Stimulated activated CD4-positive, alpha-beta T cell treated with anti-CD3 and anti-CD28 coated beads, Interleukin-15, amount 100 ng/mL, for 24 hours (primary cell): ENCODE measurements at regions not wholly inside any gene's neighbourhood (a gene's known extent, or its start where the extent isn't known, plus 50 kb on each side); places are given as distances from the start of the nearest gene placed in this dataset.

Experiments used
- DNase-seq: peaks from one replicate; pipeline ENCODE4 v3.0.0-alpha.2; 2020

DNA sequence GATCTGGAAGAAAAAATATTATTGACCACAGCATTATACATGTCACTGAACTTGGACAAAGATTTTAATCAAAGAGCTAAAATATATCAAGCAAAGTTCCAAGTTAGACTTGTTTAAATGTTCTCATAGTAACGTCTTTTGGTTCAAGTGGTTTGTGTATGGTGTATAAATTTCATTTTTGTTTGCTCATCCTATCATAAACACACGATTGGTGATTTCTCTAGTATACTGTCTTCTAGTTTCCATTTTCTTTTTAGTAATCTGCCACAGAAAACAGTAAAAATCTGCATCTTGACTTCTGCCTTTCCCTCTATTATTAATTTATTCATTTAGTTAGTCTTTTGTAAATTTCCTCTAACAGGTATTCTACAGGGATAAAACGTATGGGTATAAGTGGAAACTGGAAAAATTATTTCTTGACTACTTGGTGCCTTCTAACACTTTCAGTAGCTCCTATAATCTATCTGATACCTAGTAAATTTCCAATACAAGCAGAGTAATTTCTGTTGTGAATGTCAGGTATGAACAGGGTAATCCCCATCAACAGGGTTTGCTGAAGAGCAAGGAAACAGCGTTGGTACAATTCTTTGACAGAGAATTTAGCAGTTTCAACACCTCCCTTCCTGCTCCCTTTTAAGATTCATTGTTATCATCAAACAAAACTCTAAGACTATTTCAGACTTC, 268.0 kb downstream of the PTPRC start:
- DNase-seq = no peak

GRCh38 chr1:198907423-198907746, 268.5 kb downstream of the PTPRC start:
- no peak for DNase-seq

GRCh38 chr1:198908995-198909394, 270.2 kb downstream of the PTPRC start:
- DNase-seq = no peak

DNA sequence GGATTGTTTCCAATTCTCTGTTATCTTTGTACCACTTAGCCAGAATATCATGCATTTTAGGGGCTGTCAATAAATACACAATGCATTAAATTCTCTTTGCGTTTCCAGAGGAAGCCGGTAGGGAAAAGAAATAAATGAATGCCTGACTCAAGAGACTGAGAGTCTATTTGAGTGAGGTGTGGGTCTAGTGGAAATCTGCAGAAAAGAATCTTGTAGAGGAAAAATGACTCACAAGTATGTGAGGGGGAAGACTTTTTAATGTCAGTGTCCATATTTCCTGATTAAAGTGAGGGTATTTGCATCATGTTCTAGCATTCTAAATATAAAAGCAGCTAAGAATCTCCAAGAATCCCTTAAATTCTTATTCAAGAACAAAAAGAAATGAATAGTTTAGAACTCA, 271.1 kb downstream of the PTPRC start:
- no peak for DNase-seq

GRCh38 chr1:198910816-198911215, 272.0 kb downstream of the PTPRC start:
- DNase-seq = no peak

DNA sequence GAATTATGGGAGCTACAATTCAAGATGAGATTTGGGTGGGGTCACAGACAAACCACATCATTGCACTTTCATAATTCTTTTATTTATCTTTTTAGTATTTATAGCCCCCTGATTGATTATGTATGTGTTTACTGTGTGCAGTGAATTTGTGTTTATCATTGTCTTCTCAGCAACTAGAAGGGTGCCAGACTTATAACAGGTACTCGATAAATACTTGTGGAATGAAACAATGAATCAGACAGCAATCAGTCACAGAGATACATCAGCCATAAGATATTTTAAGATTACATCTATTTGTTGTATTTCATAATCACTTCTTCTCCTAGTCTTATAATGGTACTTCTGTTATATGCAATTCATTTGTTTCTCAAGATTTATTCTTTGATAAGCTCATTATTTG, 273.2 kb downstream of the PTPRC start:
- no peak for DNase-seq

- no peak for DNase-seq
Observed at GRCh38 chr1:198913667-198914066, 274.8 kb downstream of the PTPRC start.

DNA sequence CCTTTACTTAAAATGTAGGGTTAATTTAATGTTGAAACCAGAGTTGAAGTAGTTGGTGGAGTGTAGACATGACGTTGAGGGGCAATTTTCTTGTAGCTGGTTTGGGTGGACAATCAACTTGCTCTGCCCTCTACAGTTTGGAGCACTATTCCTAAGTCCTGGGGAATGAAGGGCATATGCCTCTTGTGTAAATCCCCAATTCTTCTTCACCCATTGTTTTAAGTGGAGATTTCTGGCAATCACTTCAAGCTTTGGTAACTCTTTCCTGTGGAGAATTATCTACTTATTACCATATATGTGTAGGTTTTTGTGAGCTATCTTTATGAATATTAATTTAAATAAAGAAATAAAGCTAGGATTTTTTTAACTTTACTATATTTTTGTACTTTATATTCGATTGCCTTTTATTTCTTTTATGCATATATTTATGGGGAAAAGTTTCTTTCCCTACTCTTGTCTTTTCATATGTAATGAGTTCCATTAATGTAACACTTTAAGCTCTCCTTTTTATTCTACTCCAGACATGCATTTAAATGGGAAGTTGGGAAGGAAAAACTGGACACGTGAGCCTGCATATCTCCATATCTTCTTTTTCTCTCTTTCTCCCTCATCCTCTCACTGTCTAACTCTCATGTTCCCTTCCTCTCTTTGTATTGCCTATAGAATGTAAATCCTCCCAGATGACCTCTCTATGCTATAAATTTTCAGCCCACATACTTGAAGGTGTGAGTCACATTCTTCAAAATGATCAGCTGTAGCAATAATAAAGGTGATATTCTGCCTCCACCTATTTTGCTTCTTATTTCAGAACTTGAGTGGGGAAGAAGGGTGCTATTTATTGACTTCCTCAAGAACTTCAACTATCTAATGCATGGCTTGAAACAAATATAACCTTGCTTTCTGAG, 276.7 kb downstream of the PTPRC start:
- DNase-seq = no peak

GRCh38 chr1:198917226-198917625, 278.4 kb downstream of the PTPRC start:
- DNase-seq = no peak

- DNase-seq = no peak
Observed at GRCh38 chr1:198918920-198919319, 280.1 kb downstream of the PTPRC start.

DNA sequence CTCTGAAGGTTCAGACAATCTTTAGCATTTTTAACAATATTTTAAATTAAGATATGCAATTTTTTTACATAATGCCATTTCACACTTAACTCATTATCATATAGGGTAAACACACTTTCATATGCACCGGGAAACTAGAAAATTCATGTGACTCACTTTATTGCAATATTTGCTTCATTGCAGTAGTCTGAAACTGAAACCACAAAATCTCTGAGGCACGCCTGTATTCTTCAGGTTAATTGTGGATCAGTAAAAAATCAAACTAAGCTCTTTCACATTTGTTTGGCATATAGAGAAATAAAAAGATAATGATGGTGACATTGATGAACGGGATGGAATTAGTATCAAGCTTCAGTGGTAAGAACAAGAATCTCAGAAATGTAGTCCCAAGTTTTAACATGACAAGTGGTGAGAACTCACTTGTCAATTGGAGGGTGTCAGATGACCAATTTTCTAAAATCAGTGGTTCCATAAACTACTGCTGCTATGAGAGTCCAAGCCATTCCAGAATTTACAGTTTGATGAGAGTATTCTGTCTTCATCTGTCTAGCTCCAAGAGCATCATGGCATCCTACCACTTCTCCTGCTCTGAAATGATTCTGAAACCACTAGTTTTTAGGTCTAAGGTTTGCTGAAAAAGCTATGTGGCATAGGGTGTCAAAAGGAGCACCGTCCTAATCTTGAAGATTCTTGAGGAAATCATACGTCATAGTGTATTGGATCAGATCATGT, 281.0 kb downstream of the PTPRC start:
- no peak for DNase-seq

DNA sequence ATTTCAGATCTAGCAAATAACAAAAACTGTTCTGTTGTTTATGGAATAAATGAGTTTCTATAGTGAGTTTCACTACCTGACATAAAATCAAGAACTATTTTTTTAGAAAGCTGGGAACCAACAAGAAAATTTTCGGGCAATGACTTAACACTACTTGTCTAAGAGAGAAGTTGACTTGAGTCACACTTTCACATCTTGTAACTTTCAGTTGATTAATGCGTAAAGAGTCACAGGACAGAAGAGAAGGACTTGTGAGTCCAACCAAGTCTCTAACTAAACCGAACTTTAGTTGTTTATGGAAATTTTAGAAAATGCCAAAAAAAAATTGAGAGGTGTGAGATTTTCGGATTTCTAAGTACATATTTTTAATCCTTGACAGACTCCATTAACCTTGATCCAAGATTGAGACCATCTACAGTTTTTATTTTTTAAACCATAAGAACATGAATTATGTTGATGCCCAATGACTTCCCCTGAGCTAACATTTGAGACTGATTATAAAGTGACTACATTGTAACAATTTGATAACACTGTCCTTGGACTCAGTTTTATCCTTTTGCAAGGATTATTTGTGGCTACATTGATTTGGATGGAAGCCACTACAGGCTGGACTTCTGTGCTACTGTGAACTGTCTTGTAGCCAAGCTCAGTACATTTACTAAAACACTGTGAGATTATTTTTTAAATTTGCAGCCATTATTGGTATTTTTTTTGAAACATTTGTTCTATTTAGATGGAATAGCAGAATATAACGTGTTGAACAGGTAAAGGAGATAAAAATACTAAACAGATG, 284.0 kb downstream of the PTPRC start:
- no peak for DNase-seq

GRCh38 chr1:198923993-198924392, 285.2 kb downstream of the PTPRC start:
- no peak for DNase-seq

DNA sequence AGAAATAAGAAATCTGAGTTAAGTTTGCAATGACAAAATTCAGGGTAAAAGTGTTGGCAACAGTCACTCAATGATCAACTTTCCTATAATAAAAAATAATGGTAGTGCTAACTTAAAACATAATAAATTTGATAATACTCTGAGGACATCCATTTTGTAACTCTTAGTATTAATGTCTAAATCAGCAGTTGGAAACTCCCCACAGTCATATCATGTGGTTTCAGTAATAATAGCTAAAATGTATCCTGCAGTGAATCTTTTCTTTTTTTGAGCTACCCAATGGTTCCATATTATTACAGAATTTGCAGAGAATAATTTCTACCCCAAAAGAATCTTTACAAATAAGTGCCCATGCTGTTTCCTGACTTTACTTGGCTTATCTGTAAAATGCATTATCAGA, 286.7 kb downstream of the PTPRC start:
- no peak for DNase-seq

DNA sequence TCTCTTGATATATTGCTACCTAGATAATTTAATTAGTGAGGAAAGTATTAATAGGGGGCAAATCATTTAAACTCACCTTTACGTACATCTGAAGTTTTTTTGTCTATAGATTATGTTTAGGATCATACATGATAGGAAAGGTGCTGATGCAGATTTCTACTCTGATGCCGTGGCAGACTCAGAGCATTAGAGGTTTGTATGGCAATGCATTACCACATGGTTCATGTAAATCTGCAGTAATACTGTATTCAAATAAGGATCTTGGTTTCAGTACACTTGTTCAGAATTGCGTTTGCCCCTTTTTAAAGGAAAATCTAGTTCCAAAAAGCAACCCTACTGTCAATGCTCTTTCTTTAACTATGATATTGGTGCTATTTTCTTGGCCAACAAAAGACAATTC, 288.3 kb downstream of the PTPRC start:
- DNase-seq = no peak

- DNase-seq = no peak
Observed at GRCh38 chr1:198929111-198929604, 290.3 kb downstream of the PTPRC start.

DNA sequence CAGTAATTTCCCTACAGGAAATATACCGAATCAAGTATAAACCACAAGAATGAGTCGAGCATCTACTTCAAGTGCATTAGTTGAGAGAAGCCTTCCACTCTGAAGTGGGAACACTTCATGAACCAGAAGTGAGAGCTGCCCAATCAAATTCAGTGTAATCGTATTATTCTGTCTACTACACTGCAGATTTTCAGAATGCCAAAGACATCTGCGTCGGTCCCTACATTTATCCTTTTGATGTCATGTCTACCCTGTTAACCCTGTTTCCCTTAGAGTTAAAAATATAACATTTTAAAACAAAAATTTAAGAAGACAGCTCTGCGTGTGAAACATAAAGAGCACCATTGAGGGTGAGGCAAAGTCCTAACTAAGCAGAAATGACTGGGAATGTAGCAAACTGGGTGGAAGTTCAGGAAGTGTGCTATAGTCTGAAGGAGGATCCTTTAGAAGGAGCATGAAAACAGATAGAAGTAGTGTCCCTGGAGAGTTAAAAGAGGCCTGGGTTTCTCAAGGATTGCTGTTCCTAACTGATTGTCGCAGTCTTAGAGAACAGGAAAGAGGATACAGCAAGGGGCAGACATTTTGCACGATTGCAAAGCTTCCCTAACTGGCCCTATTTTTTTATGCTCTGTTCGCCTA, 291.2 kb downstream of the PTPRC start:
- DNase-seq = no peak

DNA sequence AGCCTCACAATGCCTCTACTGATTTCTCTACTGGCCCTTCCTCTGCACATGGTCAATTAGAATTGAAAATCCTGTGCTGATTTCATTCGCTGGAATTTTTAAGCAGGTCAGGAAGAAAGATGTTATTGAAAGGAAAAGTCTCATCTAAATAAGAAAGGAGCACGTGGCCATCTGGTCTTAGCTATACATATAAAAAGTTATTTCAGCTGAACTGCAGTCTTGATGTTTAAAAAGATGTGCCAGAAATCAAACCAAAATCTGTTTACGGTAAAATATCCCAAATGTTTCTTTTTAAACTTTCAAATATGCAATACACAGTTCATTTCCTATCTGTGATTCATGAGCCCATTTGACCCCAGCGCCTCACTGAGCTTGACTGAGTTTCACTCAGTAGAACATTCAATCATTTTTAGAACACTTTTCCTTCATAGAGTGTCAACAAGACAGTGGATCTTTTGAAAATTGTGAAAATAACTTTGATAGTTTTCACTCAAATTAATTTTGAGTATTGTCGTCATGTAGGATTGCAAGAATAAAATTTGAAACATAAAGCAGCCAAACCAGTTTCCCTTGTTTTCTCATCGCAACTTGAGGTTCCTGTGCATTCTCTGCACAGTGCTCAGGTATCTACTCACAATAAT, 293.6 kb downstream of the PTPRC start:
- peak; percentile 11 for DNase-seq

- DNase-seq = no peak
Observed at GRCh38 chr1:198933515-198934222, 294.8 kb downstream of the PTPRC start.

DNA sequence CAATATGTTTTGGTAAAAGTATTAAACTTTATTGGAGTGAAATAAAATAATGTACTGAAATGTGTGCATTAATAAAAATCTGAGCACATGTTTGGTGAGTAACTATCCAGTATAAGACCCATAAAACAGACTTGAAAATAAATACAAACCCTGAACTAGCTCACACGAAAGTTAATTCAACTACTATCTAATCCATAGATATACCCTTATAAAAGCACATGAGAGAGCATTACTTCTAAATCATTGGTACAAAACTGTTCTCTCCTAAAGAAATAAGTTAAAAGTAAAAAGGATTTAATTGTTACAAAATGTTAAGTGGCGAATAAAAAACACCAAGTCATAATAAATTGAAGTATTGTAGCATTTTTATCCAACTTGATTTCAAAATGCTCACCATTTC, 295.6 kb downstream of the PTPRC start:
- DNase-seq = no peak

GRCh38 chr1:198934901-198935305, 296.1 kb downstream of the PTPRC start:
- DNase-seq = peak; percentile 48
